GM18502 (cell line): ENCODE measurements at regions not wholly inside any gene's neighbourhood (a gene's known extent, or its start where the extent isn't known, plus 50 kb on each side); places are given as distances from the start of the nearest gene placed in this dataset.
"Not testable (repeated sequence)": the region's sequence is repeated elsewhere in the genome, so short reads cannot be mapped to it uniquely, and the experiment has no call there.

Experiments used
- ATAC-seq: cut with Tn5 transposase; IDR thresholded peaks from one replicate; pipeline ENCODE4 v1.9.1; 2021; ENCODE audit warnings: mild to moderate bottlenecking; ENCODE audit not compliant: unreplicated experiment, poor library complexity

GRCh38 chr7:137120690-137121089 is 222.8 kb downstream of the PTN start:
- ATAC-seq, result peak; percentile 69

- no peak for ATAC-seq
These were observed 233.0 kb downstream of the PTN start for GRCh38 chr7:137110535-137110934.

- no peak for ATAC-seq
These were observed 233.4 kb downstream of the PTN start for GRCh38 chr7:137110091-137110509.

- not testable (repeated sequence) for ATAC-seq
These were observed 235.7 kb downstream of the PTN start for GRCh38 chr7:137107802-137108201.

GRCh38 chr7:137103526-137103925 is 235.1 kb downstream of the CHRM2 start:
- ATAC-seq, result not testable (repeated sequence)

- ATAC-seq, result no peak
These were observed 228.7 kb downstream of the CHRM2 start for GRCh38 chr7:137097111-137097510.

GRCh38 chr7:137096607-137097006 is 228.2 kb downstream of the CHRM2 start:
- ATAC-seq, result no peak

GRCh38 chr7:137093198-137093597 is 224.7 kb downstream of the CHRM2 start:
- ATAC-seq, result no peak

GRCh38 chr7:137091396-137091795 is 222.9 kb downstream of the CHRM2 start:
- ATAC-seq, result no peak

- no peak for ATAC-seq
These were observed 218.4 kb downstream of the CHRM2 start for GRCh38 chr7:137086896-137087295.

GRCh38 chr7:137084607-137085380 is 216.3 kb downstream of the CHRM2 start:
- ATAC-seq, result no peak

- no peak for ATAC-seq
These were observed 213.9 kb downstream of the CHRM2 start for GRCh38 chr7:137082391-137082790.

- no peak for ATAC-seq
These were observed 213.1 kb downstream of the CHRM2 start for GRCh38 chr7:137081321-137082093.

- no peak for ATAC-seq
These were observed 212.2 kb downstream of the CHRM2 start for GRCh38 chr7:137080516-137081203.

GRCh38 chr7:137078781-137079180 is 210.3 kb downstream of the CHRM2 start:
- no peak for ATAC-seq

GRCh38 chr7:137074391-137075030 is 206.1 kb downstream of the CHRM2 start:
- ATAC-seq, result no peak

GRCh38 chr7:137073571-137074325 is 205.3 kb downstream of the CHRM2 start:
- no peak for ATAC-seq
